ENCODE measurements at regions not wholly inside any gene's neighbourhood (a gene's known extent, or its start where the extent isn't known, plus 50 kb on each side); places are given as distances from the start of the nearest gene placed in this dataset.

- no peak for FAIRE-seq
Measured at GRCh38 chr16:13553453-13553985, 366.4 kb upstream of the ERCC4 start.

GRCh38 chr16:13554005-13554404 lies 365.9 kb upstream of the ERCC4 start:
- no peak for FAIRE-seq

GRCh38 chr16:13554643-13555042 lies 365.3 kb upstream of the ERCC4 start:
- no peak for FAIRE-seq

- no peak for FAIRE-seq
Measured at GRCh38 chr16:13557418-13557817, 362.5 kb upstream of the ERCC4 start.

- FAIRE-seq, result no peak
Measured at GRCh38 chr16:13558752-13559151, 361.2 kb upstream of the ERCC4 start.

- no peak for FAIRE-seq
Measured at GRCh38 chr16:13559624-13560023, 360.3 kb upstream of the ERCC4 start.

GRCh38 chr16:13560151-13560550 lies 359.8 kb upstream of the ERCC4 start:
- no peak for FAIRE-seq

GRCh38 chr16:13561291-13562070 lies 358.5 kb upstream of the ERCC4 start:
- no peak for FAIRE-seq

GRCh38 chr16:13568803-13569202 lies 351.2 kb upstream of the ERCC4 start:
- FAIRE-seq, result no peak

GRCh38 chr16:13569986-13570385 lies 350.0 kb upstream of the ERCC4 start:
- FAIRE-seq, result no peak

- FAIRE-seq, result no peak
Measured at GRCh38 chr16:13571036-13571435, 348.9 kb upstream of the ERCC4 start.

GRCh38 chr16:13573903-13574302 lies 346.1 kb upstream of the ERCC4 start:
- no peak for FAIRE-seq

- FAIRE-seq, result no peak
Measured at GRCh38 chr16:13586051-13586450, 333.9 kb upstream of the ERCC4 start.

GRCh38 chr16:13587181-13587580 lies 332.8 kb upstream of the ERCC4 start:
- no peak for FAIRE-seq

- no peak for FAIRE-seq
Measured at GRCh38 chr16:13594823-13595222, 325.1 kb upstream of the ERCC4 start.

- no peak for FAIRE-seq
Measured at GRCh38 chr16:13606804-13607203, 313.1 kb upstream of the ERCC4 start.

- FAIRE-seq, result no peak
Measured at GRCh38 chr16:13607289-13607688, 312.7 kb upstream of the ERCC4 start.

- FAIRE-seq, result no peak
Measured at GRCh38 chr16:13611596-13611995, 308.4 kb upstream of the ERCC4 start.

GRCh38 chr16:13612623-13613022 lies 307.3 kb upstream of the ERCC4 start:
- no peak for FAIRE-seq

GRCh38 chr16:13613165-13613564 lies 306.8 kb upstream of the ERCC4 start:
- no peak for FAIRE-seq

GRCh38 chr16:13621639-13622038 lies 298.3 kb upstream of the ERCC4 start:
- no peak for FAIRE-seq

GRCh38 chr16:13628156-13628555 lies 291.8 kb upstream of the ERCC4 start:
- no peak for FAIRE-seq

- FAIRE-seq, result no peak
Measured at GRCh38 chr16:13629704-13630103, 290.2 kb upstream of the ERCC4 start.

- no peak for FAIRE-seq
Measured at GRCh38 chr16:13630374-13630773, 289.6 kb upstream of the ERCC4 start.
